ENCODE measurements at regions not wholly inside any gene's neighbourhood (a gene's known extent, or its start where the extent isn't known, plus 50 kb on each side); places are given as distances from the start of the nearest gene placed in this dataset.
A peak's percentile ranks its signal among the peaks of the same experiment; 100 is the strongest.

DNA sequence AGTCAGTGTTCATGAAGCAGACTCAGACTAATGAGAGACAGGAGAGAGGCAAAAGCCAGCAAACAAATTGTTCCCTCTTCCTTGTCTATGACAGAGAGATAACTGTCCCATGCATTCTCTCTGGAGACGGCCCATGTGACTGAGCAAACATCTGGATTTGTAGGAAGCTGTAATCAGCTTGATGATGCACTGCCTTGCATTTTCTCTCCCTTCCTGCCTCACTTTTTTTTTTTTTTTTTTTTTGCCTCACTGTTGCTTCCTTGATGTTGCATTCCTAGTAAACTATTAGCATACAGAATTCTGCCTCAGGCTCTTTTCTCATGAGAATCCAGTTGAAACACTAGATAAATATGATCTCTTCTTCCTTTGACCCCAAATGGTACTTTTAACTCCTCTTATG, 134.5 kb downstream of the HHIPL2 start:
- H3K9me3 ChIP-seq (ENCODE audit: insufficient read depth, low read length): no peaks in the 10 kb centered on the region
- H3K27ac ChIP-seq (ENCODE audit: low read length): no peak overlapping the region
- H3K4me1 ChIP-seq (ENCODE audit: low read length): peaks cover 6% of the 10 kb centered on the region
- no peak overlapping the region for H3K9ac ChIP-seq (ENCODE audit: low read length)
- no peak for TF ChIP-seq EZH2phosphoT487 (IDR thresholded peaks at IDR 0.05; ENCODE audit: low read depth)
- TF ChIP-seq, protein P1, sequence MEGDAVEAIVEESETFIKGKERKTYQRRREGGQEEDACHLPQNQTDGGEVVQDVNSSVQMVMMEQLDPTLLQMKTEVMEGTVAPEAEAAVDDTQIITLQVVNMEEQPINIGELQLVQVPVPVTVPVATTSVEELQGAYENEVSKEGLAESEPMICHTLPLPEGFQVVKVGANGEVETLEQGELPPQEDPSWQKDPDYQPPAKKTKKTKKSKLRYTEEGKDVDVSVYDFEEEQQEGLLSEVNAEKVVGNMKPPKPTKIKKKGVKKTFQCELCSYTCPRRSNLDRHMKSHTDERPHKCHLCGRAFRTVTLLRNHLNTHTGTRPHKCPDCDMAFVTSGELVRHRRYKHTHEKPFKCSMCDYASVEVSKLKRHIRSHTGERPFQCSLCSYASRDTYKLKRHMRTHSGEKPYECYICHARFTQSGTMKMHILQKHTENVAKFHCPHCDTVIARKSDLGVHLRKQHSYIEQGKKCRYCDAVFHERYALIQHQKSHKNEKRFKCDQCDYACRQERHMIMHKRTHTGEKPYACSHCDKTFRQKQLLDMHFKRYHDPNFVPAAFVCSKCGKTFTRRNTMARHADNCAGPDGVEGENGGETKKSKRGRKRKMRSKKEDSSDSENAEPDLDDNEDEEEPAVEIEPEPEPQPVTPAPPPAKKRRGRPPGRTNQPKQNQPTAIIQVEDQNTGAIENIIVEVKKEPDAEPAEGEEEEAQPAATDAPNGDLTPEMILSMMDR (IDR thresholded peaks at IDR 0.05; ENCODE audit: low read depth, low read length): no peak
- H3K79me2 ChIP-seq (ENCODE audit: low read length): no peaks in the 10 kb centered on the region
- H4K20me1 ChIP-seq (ENCODE audit: insufficient read depth, low read length): no peaks in the 10 kb centered on the region
- H3K27me3 ChIP-seq (ENCODE audit: low read depth, low read length): peaks cover 3% of the 10 kb centered on the region; the same call in 1 of the 2 replicates
- no peak overlapping the region for H2AFZ ChIP-seq (ENCODE audit: low read depth, low read length)
- H3K4me2 ChIP-seq (ENCODE audit: low read length): no peak overlapping the region
- no peak overlapping the region for H3K4me3 ChIP-seq (ENCODE audit: low read length)
- no peaks in the 10 kb centered on the region for H3K36me3 ChIP-seq (replicated peaks; ENCODE audit: low read depth, low read length)

GRCh38 chr1:222404710-222405109, 143.2 kb downstream of the HHIPL2 start:
- Histone ChIP-seq H4K20me1 (ENCODE audit: insufficient read depth, low read length) (no peaks in the 10 kb centered on the region), H3K9ac (ENCODE audit: low read length) (no peak overlapping the region), H2AFZ (ENCODE audit: low read depth, low read length) (no peak overlapping the region), H3K27me3 (ENCODE audit: low read depth, low read length) (peaks cover 15% of the 10 kb centered on the region), H3K36me3 (replicated peaks; ENCODE audit: low read depth, low read length) (no peaks in the 10 kb centered on the region), H3K4me2 (ENCODE audit: low read length) (peak overlapping the region; percentile 49), H3K27ac (ENCODE audit: low read length) (peak overlapping the region; percentile 2; the same call in 1 of the 2 replicates), H3K9me3 (ENCODE audit: insufficient read depth, low read length) (no peaks in the 10 kb centered on the region), H3K4me1 (ENCODE audit: low read length) (peaks cover 12% of the 10 kb centered on the region), H3K79me2 (ENCODE audit: low read length) (no peaks in the 10 kb centered on the region), H3K4me3 (ENCODE audit: low read length) (peak overlapping the region; percentile 53)
- TF ChIP-seq EZH2phosphoT487 (IDR thresholded peaks at IDR 0.05; ENCODE audit: low read depth): no peak
- TF ChIP-seq, protein P1 (IDR thresholded peaks at IDR 0.05; ENCODE audit: low read depth, low read length): no peak

DNA sequence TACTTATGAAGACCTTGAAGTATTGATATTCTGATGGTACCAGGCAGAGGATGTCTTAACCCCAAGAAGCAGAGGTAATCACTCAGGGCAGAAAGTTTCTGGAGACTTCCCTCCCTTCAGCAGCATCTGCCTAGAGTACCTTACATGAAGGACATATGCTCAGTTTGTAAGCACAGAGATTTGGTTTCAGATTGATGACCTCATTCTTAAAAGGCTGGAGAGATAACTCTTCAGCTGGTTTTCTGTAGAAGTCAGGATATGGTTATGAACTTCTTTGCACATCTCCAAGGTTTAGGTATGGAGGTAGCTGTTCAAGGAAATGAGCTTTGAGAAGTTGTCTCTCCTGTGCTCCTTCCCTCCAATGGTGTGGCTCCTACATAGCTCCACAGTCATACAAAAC, 148.7 kb downstream of the HHIPL2 start:
- Histone ChIP-seq H3K4me3 (ENCODE audit: low read length) (no peak overlapping the region), H3K27me3 (ENCODE audit: low read depth, low read length) (peaks cover 23% of the 10 kb centered on the region), H3K36me3 (replicated peaks; ENCODE audit: low read depth, low read length) (no peaks in the 10 kb centered on the region), H3K27ac (ENCODE audit: low read length) (no peak overlapping the region), H2AFZ (ENCODE audit: low read depth, low read length) (no peak overlapping the region), H3K9me3 (ENCODE audit: insufficient read depth, low read length) (no peaks in the 10 kb centered on the region), H3K9ac (ENCODE audit: low read length) (no peak overlapping the region), H3K79me2 (ENCODE audit: low read length) (no peaks in the 10 kb centered on the region), H3K4me2 (ENCODE audit: low read length) (no peak overlapping the region), H3K4me1 (ENCODE audit: low read length) (no peaks in the 10 kb centered on the region), H4K20me1 (ENCODE audit: insufficient read depth, low read length) (no peaks in the 10 kb centered on the region)
- TF ChIP-seq, protein P1 (IDR thresholded peaks at IDR 0.05; ENCODE audit: low read depth, low read length): no peak
- TF ChIP-seq EZH2phosphoT487 (IDR thresholded peaks at IDR 0.05; ENCODE audit: low read depth): no peak

- Histone ChIP-seq H3K4me3 (ENCODE audit: low read length) (no peak overlapping the region), H3K4me1 (ENCODE audit: low read length) (no peaks in the 10 kb centered on the region), H2AFZ (ENCODE audit: low read depth, low read length) (no peak overlapping the region), H3K9ac (ENCODE audit: low read length) (no peak overlapping the region), H3K27ac (ENCODE audit: low read length) (no peak overlapping the region), H3K27me3 (ENCODE audit: low read depth, low read length) (peaks cover 6% of the 10 kb centered on the region; the same call in 1 of the 2 replicates), H3K36me3 (replicated peaks; ENCODE audit: low read depth, low read length) (no peaks in the 10 kb centered on the region), H3K9me3 (ENCODE audit: insufficient read depth, low read length) (no peaks in the 10 kb centered on the region), H4K20me1 (ENCODE audit: insufficient read depth, low read length) (no peaks in the 10 kb centered on the region), H3K4me2 (ENCODE audit: low read length) (no peak overlapping the region), H3K79me2 (ENCODE audit: low read length) (no peaks in the 10 kb centered on the region)
- TF ChIP-seq, protein P1 (IDR thresholded peaks at IDR 0.05; ENCODE audit: low read depth, low read length): no peak
- no peak for TF ChIP-seq EZH2phosphoT487 (IDR thresholded peaks at IDR 0.05; ENCODE audit: low read depth)
Measured at GRCh38 chr1:222394224-222394623, 153.7 kb downstream of the HHIPL2 start.
